ENCODE measurements at regions not wholly inside any gene's neighbourhood (a gene's known extent, or its start where the extent isn't known, plus 50 kb on each side); places are given as distances from the start of the nearest gene placed in this dataset.
"Not testable (repeated sequence)": the region's sequence is repeated elsewhere in the genome, so short reads cannot be mapped to it uniquely, and the experiment has no call there.

GRCh38 chr13:22931576-22931975 lies 249.2 kb upstream of the SGCG start:
- DNase-seq, result no peak

GRCh38 chr13:22932632-22933412 lies 248.0 kb upstream of the SGCG start:
- DNase-seq, result not testable (repeated sequence)

- DNase-seq, result no peak
Measured at GRCh38 chr13:22933571-22934181, 247.1 kb upstream of the SGCG start.

- no peak for DNase-seq
Measured at GRCh38 chr13:22934744-22935523, 245.8 kb upstream of the SGCG start.

GRCh38 chr13:22936228-22936627 lies 244.6 kb upstream of the SGCG start:
- no peak for DNase-seq

GRCh38 chr13:22937241-22937640 lies 243.5 kb upstream of the SGCG start:
- no peak for DNase-seq

- no peak for DNase-seq
Measured at GRCh38 chr13:22937953-22938352, 242.8 kb upstream of the SGCG start.

GRCh38 chr13:22938576-22938975 lies 242.2 kb upstream of the SGCG start:
- DNase-seq, result no peak

GRCh38 chr13:22939157-22939556 lies 241.6 kb upstream of the SGCG start:
- no peak for DNase-seq

GRCh38 chr13:22940090-22940710 lies 240.6 kb upstream of the SGCG start:
- DNase-seq, result no peak

GRCh38 chr13:22940736-22941135 lies 240.0 kb upstream of the SGCG start:
- DNase-seq, result no peak

- DNase-seq, result not testable (repeated sequence)
Measured at GRCh38 chr13:22941495-22941894, 239.3 kb upstream of the SGCG start.

- not testable (repeated sequence) for DNase-seq
Measured at GRCh38 chr13:22942831-22943230, 237.9 kb upstream of the SGCG start.

- no peak for DNase-seq
Measured at GRCh38 chr13:22944378-22944777, 236.4 kb upstream of the SGCG start.

- DNase-seq, result no peak
Measured at GRCh38 chr13:22945321-22946226, 235.2 kb upstream of the SGCG start.

- no peak for DNase-seq
Measured at GRCh38 chr13:22948421-22948820, 232.4 kb upstream of the SGCG start.

GRCh38 chr13:22952018-22952417 lies 228.8 kb upstream of the SGCG start:
- DNase-seq, result not testable (repeated sequence)

- not testable (repeated sequence) for DNase-seq
Measured at GRCh38 chr13:22955147-22955546, 225.6 kb upstream of the SGCG start.

- DNase-seq, result not testable (repeated sequence)
Measured at GRCh38 chr13:22956456-22957115, 224.2 kb upstream of the SGCG start.

GRCh38 chr13:22959859-22960258 lies 220.9 kb upstream of the SGCG start:
- DNase-seq, result not testable (repeated sequence)

GRCh38 chr13:22960827-22961226 lies 220.0 kb upstream of the SGCG start:
- no peak for DNase-seq

GRCh38 chr13:22961342-22961741 lies 219.4 kb upstream of the SGCG start:
- not testable (repeated sequence) for DNase-seq

Measured in amniotic stem cell (primary cell).